Trophoblast cell (in vitro differentiated cells and primary cell): ENCODE measurements at regions not wholly inside any gene's neighbourhood (a gene's known extent, or its start where the extent isn't known, plus 50 kb on each side); places are given as distances from the start of the nearest gene placed in this dataset.
A peak's percentile ranks its signal among the peaks of the same experiment; 100 is the strongest.

Experiments
- DNase-seq, 2 donors: peaks; one replicate each; pipeline ENCODE4 v3.0.0-alpha.2; 2016
- H2AFZ ChIP-seq: 2 replicates; pipeline ENCODE4 v1.6.1; 2013; ENCODE audit warnings: low read length, moderate library complexity, mild to moderate bottlenecking; ENCODE audit not compliant: insufficient read depth, poor library complexity
- H2AK5ac ChIP-seq: 2 replicates; pipeline ENCODE4 v1.6.1; 2013; ENCODE audit warnings: mild to moderate bottlenecking, low read length
- H2BK120ac ChIP-seq: 2 replicates; pipeline ENCODE4 v1.6.1; 2013; ENCODE audit warnings: low read length, mild to moderate bottlenecking, moderate library complexity; ENCODE audit not compliant: insufficient read depth, poor library complexity
- H2BK12ac ChIP-seq: 2 replicates; pipeline ENCODE4 v1.6.1; 2013; ENCODE audit warnings: mild to moderate bottlenecking, low read length, moderate library complexity
- H2BK5ac ChIP-seq: 2 replicates; pipeline ENCODE4 v1.6.1; 2013; ENCODE audit warnings: low read length, low read depth, moderate library complexity, mild to moderate bottlenecking; ENCODE audit not compliant: poor library complexity
- H3K14ac ChIP-seq: 2 replicates; pipeline ENCODE4 v1.6.1; 2013; ENCODE audit warnings: mild to moderate bottlenecking, low read length
- H3K18ac ChIP-seq: 2 replicates; pipeline ENCODE4 v1.6.1; 2013; ENCODE audit warnings: mild to moderate bottlenecking, low read length
- H3K23ac ChIP-seq: 2 replicates; pipeline ENCODE4 v1.6.1; 2013; ENCODE audit warnings: low read length
- H3K27ac ChIP-seq: 2 replicates; pipeline ENCODE4 v1.5.1; 2013; ENCODE audit warnings: low read depth, mild to moderate bottlenecking, inconsistent platforms, low read length, moderate library complexity
- H3K27me3 ChIP-seq: 2 replicates; pipeline ENCODE4 v1.6.1; 2013; ENCODE audit warnings: inconsistent platforms, mild to moderate bottlenecking, low read length, moderate library complexity; ENCODE audit not compliant: insufficient read depth
- H3K36me3 ChIP-seq, 2 experiments: 1 replicate in 1 of 2; 2 replicates in 1 of 2; pipeline ENCODE4 v1.6.1; 2013; ENCODE audit warnings: low read length in 2 of 2, mild to moderate bottlenecking in 2 of 2, moderate library complexity in 1 of 2; ENCODE audit not compliant: insufficient read depth in 2 of 2, control insufficient read depth in 1 of 2
- H3K4ac ChIP-seq: 2 replicates; pipeline ENCODE4 v1.6.1; 2013; ENCODE audit warnings: low read depth, mild to moderate bottlenecking, low read length, moderate library complexity
- H3K4me1 ChIP-seq, 2 experiments: 1 replicate in 1 of 2; 2 replicates in 1 of 2; pipeline ENCODE4 v1.6.1; 2013; ENCODE audit warnings: low read length in 2 of 2, mild to moderate bottlenecking in 2 of 2, moderate library complexity in 1 of 2; ENCODE audit not compliant: insufficient read depth in 2 of 2, control insufficient read depth in 1 of 2
- H3K4me2 ChIP-seq: 2 replicates; pipeline ENCODE4 v1.6.1; 2013; ENCODE audit warnings: inconsistent platforms, mild to moderate bottlenecking, low read length, moderate library complexity
- H3K4me3 ChIP-seq: 2 replicates; pipeline ENCODE4 v1.5.1; 2013; ENCODE audit warnings: mild to moderate bottlenecking, low read depth, low read length, inconsistent platforms
- H3K79me1 ChIP-seq: one replicate; pipeline ENCODE4 v1.6.1; 2013; ENCODE audit warnings: low read length
- H3K79me2 ChIP-seq: 2 replicates; pipeline ENCODE4 v1.6.1; 2013; ENCODE audit warnings: low read length, mild to moderate bottlenecking; ENCODE audit not compliant: control insufficient read depth, insufficient read depth, poor library complexity
- H3K9ac ChIP-seq: 2 replicates; pipeline ENCODE4 v1.6.1; 2013; ENCODE audit warnings: mild to moderate bottlenecking, low read length
- H3K9me3 ChIP-seq: 2 replicates; pipeline ENCODE4 v1.6.1; 2013; ENCODE audit warnings: low read depth, mild to moderate bottlenecking, control low read depth, inconsistent platforms, low read length; ENCODE audit not compliant: insufficient read depth
- H4K12ac ChIP-seq: 2 replicates; pipeline ENCODE4 v1.6.1; 2013; ENCODE audit warnings: low read depth, mild to moderate bottlenecking, low read length, moderate library complexity
- H4K8ac ChIP-seq: 2 replicates; pipeline ENCODE4 v1.6.1; 2013; ENCODE audit warnings: low read depth, mild to moderate bottlenecking, low read length, moderate library complexity
- H4K91ac ChIP-seq: one replicate; pipeline ENCODE4 v1.6.1; 2013; ENCODE audit warnings: low read depth, mild to moderate bottlenecking, low read length, moderate library complexity
- WGBS: extraction: QIAGEN DNeasy Blood & Tissue Kit; methylation state at CpG from one replicate; pipeline ENCODE4 v1.1.7; 2013; ENCODE audit warnings: missing lambda C conversion rate; ENCODE audit not compliant: insufficient read length, insufficient coverage; ENCODE audit errors: extremely low coverage; 5-methylcytosine and 5-hydroxymethylcytosine counted together

DNA sequence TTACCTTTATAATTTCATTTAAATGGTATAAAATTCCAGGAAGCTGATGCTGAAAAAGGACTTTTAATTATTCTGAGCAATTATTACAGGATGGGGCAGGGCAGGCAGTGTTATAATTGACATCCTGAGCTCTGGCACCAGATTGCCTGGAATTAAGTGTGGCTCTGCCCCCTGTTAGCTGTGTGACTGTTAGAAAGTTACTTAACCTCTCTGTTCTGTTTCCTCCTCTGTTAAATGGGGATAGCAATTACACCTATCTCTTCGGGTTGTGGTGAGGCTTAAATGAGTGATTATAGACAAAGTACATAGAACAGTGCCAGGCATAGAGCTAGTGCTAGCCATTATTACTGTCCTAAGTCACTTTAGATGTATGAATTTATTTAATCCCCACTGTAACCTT is 327.3 kb downstream of the SMAD2 start:
- Histone ChIP-seq H3K14ac (no peak overlapping the region), H4K91ac (no peak overlapping the region)

DNA sequence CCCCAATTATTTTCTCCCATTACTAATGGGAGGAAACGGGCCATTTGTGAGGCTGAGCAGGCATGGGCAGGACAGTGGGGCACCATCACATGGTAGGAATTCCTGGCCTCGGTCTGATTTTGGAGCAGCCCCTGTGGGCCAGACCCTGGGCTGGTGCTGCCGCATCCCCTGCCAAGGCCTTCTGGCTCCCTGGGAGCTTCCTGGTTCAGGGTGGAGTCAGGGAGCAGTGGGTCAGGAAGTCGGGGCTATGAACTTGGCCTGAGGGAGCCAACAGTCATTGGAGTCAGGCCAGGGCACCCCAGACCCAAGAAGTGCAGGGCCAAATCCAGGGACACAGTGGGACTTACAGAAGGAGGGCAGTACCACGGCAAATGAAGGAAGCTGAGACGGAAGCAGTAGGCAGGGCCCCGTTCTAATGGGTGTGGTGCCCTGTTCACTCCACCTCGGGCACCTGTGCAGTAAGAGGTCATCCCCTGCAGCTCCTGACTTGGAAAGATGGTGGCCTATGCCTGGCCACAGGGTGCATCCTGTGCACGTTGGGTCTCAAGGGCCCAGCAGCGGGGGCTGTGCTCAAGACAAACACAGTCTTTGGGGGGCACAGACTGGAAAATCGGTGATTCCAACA is 328.1 kb downstream of the SMAD2 start:
- Histone ChIP-seq H3K27ac (no peak overlapping the region), H3K79me2 (no peaks in the 10 kb centered on the region), H2BK5ac (no peak overlapping the region), H4K12ac (no peak overlapping the region), H3K18ac (no peak overlapping the region), H3K23ac (no peak overlapping the region), H3K4me3 (no peak overlapping the region), H2AK5ac (no peak overlapping the region), H3K27me3 (no peaks in the 10 kb centered on the region), H3K4me2 (no peak overlapping the region), H3K79me1 (no peaks in the 10 kb centered on the region), H4K91ac (no peak overlapping the region), H3K4me1 (no peaks in the 10 kb centered on the region), H2BK120ac (no peak overlapping the region), H3K14ac (no peak overlapping the region), H4K8ac (no peak overlapping the region), H3K4ac (no peak overlapping the region), H2BK12ac (no peak overlapping the region), H3K9ac (no peak overlapping the region), H2AFZ (no peak overlapping the region), H3K36me3 (no peaks in the 10 kb centered on the region), H3K9me3 (peaks cover 2% of the 10 kb centered on the region)
- WGBS, result no CpG with 5 or more reads among the region's 11 CpGs
- no peak for DNase-seq

More for the DNA sequence above, 327.3 kb downstream of the SMAD2 start:
- H3K27me3 ChIP-seq, result no peaks in the 10 kb centered on the region
- no peak overlapping the region for H2BK12ac ChIP-seq
- H3K79me2 ChIP-seq, result no peaks in the 10 kb centered on the region
- peaks cover 2% of the 10 kb centered on the region for H3K9me3 ChIP-seq
- no peak overlapping the region for H3K18ac ChIP-seq
- H3K4me1 ChIP-seq, result no peaks in the 10 kb centered on the region
- no peak overlapping the region for H3K4me3 ChIP-seq
- H4K8ac ChIP-seq, result no peak overlapping the region
- H2BK5ac ChIP-seq, result no peak overlapping the region
- no CpG with 5 or more reads among the region's 1 CpG for WGBS
- no peaks in the 10 kb centered on the region for H3K79me1 ChIP-seq
- no peak overlapping the region for H2BK120ac ChIP-seq
- H3K27ac ChIP-seq, result no peak overlapping the region
- no peak overlapping the region for H2AK5ac ChIP-seq
- H3K36me3 ChIP-seq, result no peaks in the 10 kb centered on the region
- no peak overlapping the region for H4K12ac ChIP-seq
- DNase-seq, result no peak
- H3K4me2 ChIP-seq, result no peak overlapping the region
- H3K23ac ChIP-seq, result no peak overlapping the region
- no peak overlapping the region for H3K4ac ChIP-seq
- H3K9ac ChIP-seq, result no peak overlapping the region
- H2AFZ ChIP-seq, result no peak overlapping the region

DNA sequence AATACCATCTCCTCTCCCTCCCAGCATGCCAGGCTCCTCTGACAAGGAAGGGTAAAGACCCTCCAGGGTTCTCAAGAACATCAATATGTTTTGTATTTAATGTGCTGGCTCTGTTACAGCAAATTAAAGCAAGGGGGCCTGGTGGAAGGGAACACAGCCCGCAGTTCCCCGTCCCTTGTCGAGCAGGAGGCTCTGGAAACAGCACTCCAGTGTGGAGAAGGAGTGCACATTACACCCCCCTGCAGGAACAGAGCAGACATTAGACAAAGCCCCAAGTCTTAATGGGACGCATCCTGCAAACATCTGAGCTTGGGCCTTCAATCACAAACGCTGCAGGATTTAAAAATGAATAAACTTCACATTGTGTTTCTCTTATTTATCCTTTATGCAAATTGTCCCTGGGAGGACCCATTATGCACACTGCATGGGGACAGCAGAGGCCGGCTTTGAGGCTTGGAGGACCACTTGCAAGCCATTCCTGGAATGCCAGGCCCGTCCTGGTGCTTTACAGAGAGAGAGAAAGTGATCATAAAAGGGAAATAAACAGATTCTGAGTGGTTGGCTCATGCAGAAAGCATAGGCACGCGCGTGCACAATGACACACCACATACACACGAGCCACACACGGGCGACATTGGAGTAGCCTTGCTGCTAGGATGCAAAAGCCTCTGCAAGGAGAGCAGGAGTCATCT is 328.7 kb downstream of the SMAD2 start:
- no peak overlapping the region for H2AK5ac ChIP-seq
- H3K4ac ChIP-seq, result no peak overlapping the region
- no peak overlapping the region for H3K4me2 ChIP-seq
- no peak overlapping the region for H3K23ac ChIP-seq
- H3K4me1 ChIP-seq, result no peaks in the 10 kb centered on the region
- no CpG with 5 or more reads among the region's 13 CpGs for WGBS
- H2BK120ac ChIP-seq, result no peak overlapping the region
- no peak overlapping the region for H3K14ac ChIP-seq
- no peak overlapping the region for H2BK5ac ChIP-seq
- no peak overlapping the region for H4K8ac ChIP-seq
- H2BK12ac ChIP-seq, result no peak overlapping the region
- no peaks in the 10 kb centered on the region for H3K27me3 ChIP-seq
- H2AFZ ChIP-seq, result no peak overlapping the region
- H3K18ac ChIP-seq, result no peak overlapping the region
- H4K91ac ChIP-seq, result no peak overlapping the region
- H4K12ac ChIP-seq, result no peak overlapping the region
- H3K9me3 ChIP-seq, result peaks cover 2% of the 10 kb centered on the region
- no peaks in the 10 kb centered on the region for H3K79me1 ChIP-seq
- no peak for DNase-seq
- H3K36me3 ChIP-seq, result no peaks in the 10 kb centered on the region
- no peak overlapping the region for H3K27ac ChIP-seq
- H3K9ac ChIP-seq, result no peak overlapping the region
- H3K79me2 ChIP-seq, result no peaks in the 10 kb centered on the region
- no peak overlapping the region for H3K4me3 ChIP-seq

DNA sequence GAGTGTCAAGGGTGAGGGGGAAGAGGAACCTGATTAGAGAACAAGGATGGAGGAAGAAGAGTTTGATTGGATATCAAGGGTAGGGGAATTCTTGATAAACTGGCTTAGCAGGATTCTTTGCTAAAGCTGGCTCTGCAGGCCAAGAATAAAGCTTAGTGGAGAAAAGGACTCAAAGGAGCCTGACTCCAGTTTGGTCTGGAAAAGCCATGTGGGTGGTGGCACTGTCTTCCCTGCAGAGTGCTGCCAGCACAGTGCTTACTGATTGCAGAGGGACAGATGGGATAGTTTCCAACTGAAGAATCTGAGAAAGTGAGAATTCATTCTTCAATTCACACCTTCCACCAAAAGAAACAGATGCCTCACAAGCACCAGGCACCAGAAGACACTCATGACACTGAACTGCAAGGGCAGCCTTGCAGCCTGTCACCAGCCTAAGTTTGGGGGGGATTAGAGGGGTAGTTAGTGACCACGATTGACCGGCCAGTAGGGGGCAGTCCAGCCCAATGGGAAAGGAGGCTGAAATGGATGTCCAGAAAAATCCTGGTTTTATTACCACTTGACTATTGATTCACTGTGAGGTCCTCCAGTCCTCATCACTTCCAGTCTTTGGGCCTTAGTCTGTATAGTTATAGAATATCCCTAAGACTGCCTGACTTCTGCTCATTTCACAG is 334.5 kb downstream of the SMAD2 start:
- Histone ChIP-seq H3K27me3 (no peaks in the 10 kb centered on the region), H4K91ac (no peak overlapping the region), H3K36me3 (no peaks in the 10 kb centered on the region), H3K4ac (no peak overlapping the region), H3K23ac (no peak overlapping the region), H3K4me1 (peaks cover 4 to 9% of the 10 kb centered on the region in 2 experiments), H2AFZ (no peak overlapping the region), H3K27ac (no peak overlapping the region), H4K12ac (no peak overlapping the region), H3K79me2 (no peaks in the 10 kb centered on the region), H3K79me1 (no peaks in the 10 kb centered on the region), H2BK5ac (no peak overlapping the region), H3K14ac (no peak overlapping the region), H3K9me3 (no peaks in the 10 kb centered on the region), H2BK12ac (no peak overlapping the region), H4K8ac (no peak overlapping the region), H3K4me2 (peak overlapping the region; percentile 35), H3K18ac (no peak overlapping the region), H3K9ac (no peak overlapping the region), H3K4me3 (no peak overlapping the region), H2AK5ac (no peak overlapping the region), H2BK120ac (no peak overlapping the region)
- peak; percentile 38 to 75 for DNase-seq
- no CpG with 5 or more reads among the region's 2 CpGs for WGBS
